ENCODE measurements at regions not wholly inside any gene's neighbourhood (a gene's known extent, or its start where the extent isn't known, plus 50 kb on each side); places are given as distances from the start of the nearest gene placed in this dataset.

GRCh38 chr6:28725274-28725809 lies 198.4 kb downstream of the TRIM27 start:
- no peak for TF ChIP-seq CTCF (IDR thresholded peaks at IDR 0.05)

GRCh38 chr6:28725890-28726348 lies 197.9 kb downstream of the TRIM27 start:
- H3K27me3 ChIP-seq = peaks cover 0 to 6% of the 10 kb centered on the region in 2 donors
- TF ChIP-seq CTCF (IDR thresholded peaks at IDR 0.05) (no peak), POLR2A (IDR thresholded peaks at IDR 0.05) (no peak)

More at GRCh38 chr6:28725274-28725809, 198.4 kb downstream of the TRIM27 start:
- peaks cover 0 to 6% of the 10 kb centered on the region in 2 donors for H3K27me3 ChIP-seq
- peaks cover 0 to 4% (median 0%) of the 10 kb centered on the region in 4 donors for H3K9me3 ChIP-seq
- no peak overlapping the region for H3K27ac ChIP-seq
- peaks cover 0 to 10% (median 0%) of the 10 kb centered on the region in 4 donors for H3K4me1 ChIP-seq
- DNase-seq = no peak
- no peaks in the 10 kb centered on the region for H3K36me3 ChIP-seq
- no peak overlapping the region for H3K4me3 ChIP-seq

GRCh38 chr6:28726569-28727309 lies 197.0 kb downstream of the TRIM27 start:
- peaks cover 0 to 4% (median 0%) of the 10 kb centered on the region in 4 donors for H3K9me3 ChIP-seq
- TF ChIP-seq CTCF (IDR thresholded peaks at IDR 0.05) = no peak
- H3K27me3 ChIP-seq = peaks cover 0 to 6% of the 10 kb centered on the region in 2 donors
- H3K4me3 ChIP-seq = no peak overlapping the region
- no peak for DNase-seq
- H3K4me1 ChIP-seq = peaks cover 0 to 10% (median 0%) of the 10 kb centered on the region in 4 donors
- no peak overlapping the region for H3K27ac ChIP-seq
- no peaks in the 10 kb centered on the region for H3K36me3 ChIP-seq

More at GRCh38 chr6:28725890-28726348, 197.9 kb downstream of the TRIM27 start:
- DNase-seq = no peak
- Histone ChIP-seq H3K4me3 (no peak overlapping the region), H3K9me3 (peaks cover 0 to 4% (median 0%) of the 10 kb centered on the region in 4 donors), H3K27ac (no peak overlapping the region), H3K4me1 (peaks cover 0 to 10% (median 0%) of the 10 kb centered on the region in 4 donors), H3K36me3 (no peaks in the 10 kb centered on the region)

GRCh38 chr6:28727559-28728211 lies 196.1 kb downstream of the TRIM27 start:
- Histone ChIP-seq H3K27ac (no peak overlapping the region), H3K4me3 (no peak overlapping the region), H3K27me3 (peaks cover 0 to 6% of the 10 kb centered on the region in 2 donors), H3K36me3 (no peaks in the 10 kb centered on the region), H3K9me3 (peaks cover 0 to 4% (median 0%) of the 10 kb centered on the region in 4 donors), H3K4me1 (peaks cover 0 to 10% (median 0%) of the 10 kb centered on the region in 4 donors)
- no peak for DNase-seq
- TF ChIP-seq POLR2A (IDR thresholded peaks at IDR 0.05) = no peak
- no peak for TF ChIP-seq CTCF (IDR thresholded peaks at IDR 0.05)

GRCh38 chr6:28729501-28730402 lies 194.0 kb downstream of the TRIM27 start:
- H3K27me3 ChIP-seq = peaks cover 0 to 6% of the 10 kb centered on the region in 2 donors

More at GRCh38 chr6:28729501-28730402, 194.0 kb downstream of the TRIM27 start:
- no peak for TF ChIP-seq CTCF (IDR thresholded peaks at IDR 0.05)
- no peak for TF ChIP-seq POLR2A (IDR thresholded peaks at IDR 0.05)
- no peaks in the 10 kb centered on the region for H3K36me3 ChIP-seq
- H3K4me3 ChIP-seq = peak overlapping the region in 2 of 4 donors; percentile 38 to 49
- H3K9me3 ChIP-seq = peaks cover 0 to 4% (median 0%) of the 10 kb centered on the region in 4 donors
- no peak overlapping the region for H3K27ac ChIP-seq
- DNase-seq = no peak
- H3K4me1 ChIP-seq = peaks cover 0 to 10% (median 0%) of the 10 kb centered on the region in 4 donors
